GM12873 (cell line): ENCODE measurements at regions not wholly inside any gene's neighbourhood (a gene's known extent, or its start where the extent isn't known, plus 50 kb on each side); places are given as distances from the start of the nearest gene placed in this dataset.

ENCODE experiments used
- CTCF ChIP-seq: IDR thresholded peaks from 2 replicates; pipeline ENCODE4 v1.5.1; 2012; ENCODE audit warnings: low read depth, mild to moderate bottlenecking, moderate library complexity, low read length, control low read depth; ENCODE audit not compliant: insufficient read depth; ENCODE audit errors: missing control alignments

GRCh38 chr11:80034801-80035200 lies 594.0 kb upstream of the TENM4 start:
- TF ChIP-seq CTCF: no peak

- TF ChIP-seq CTCF: no peak
These were observed 590.3 kb upstream of the TENM4 start for GRCh38 chr11:80031014-80031600.

- no peak for TF ChIP-seq CTCF
These were observed 588.2 kb upstream of the TENM4 start for GRCh38 chr11:80028998-80029397.

- TF ChIP-seq CTCF: no peak
These were observed 583.3 kb upstream of the TENM4 start for GRCh38 chr11:80024119-80024518.

- no peak for TF ChIP-seq CTCF
These were observed 582.6 kb upstream of the TENM4 start for GRCh38 chr11:80023386-80023785.

GRCh38 chr11:80010536-80010935 lies 569.7 kb upstream of the TENM4 start:
- no peak for TF ChIP-seq CTCF

GRCh38 chr11:80009081-80009480 lies 568.3 kb upstream of the TENM4 start:
- TF ChIP-seq CTCF: no peak
